HCT116 (cell line): ENCODE measurements at regions not wholly inside any gene's neighbourhood (a gene's known extent, or its start where the extent isn't known, plus 50 kb on each side); places are given as distances from the start of the nearest gene placed in this dataset.
A peak's percentile ranks its signal among the peaks of the same experiment; 100 is the strongest.

Source experiments
- ATAC-seq: fragments of 200-7000 bp; cut with Tn5 transposase; 2 replicates; pipeline ENCODE4 v1.9.1; 2020; ENCODE audit warnings: mild to moderate bottlenecking, moderate library complexity
- BruUV-seq: library from RNA; stranded (reverse); fragments of 400-500 nt; replicated peaks from 2 replicates; lab custom pipeline; 2021; lab: Mats Ljungman, UMichigan
- CTCF ChIA-PET: fragments of 300-600 bp; sonication (Branson Sonifier 250); formaldehyde crosslinking; loops from one replicate; lab custom pipeline; 2021; ENCODE audit warnings: antibody characterized with exemption; lab: Charles Lee
- POLR2A ChIA-PET: fragments of 300-600, 350-600 bp; sonication (Branson Sonifier 250); formaldehyde crosslinking; loops from one replicate; lab custom pipeline; 2021; ENCODE audit warnings: antibody characterized with exemption; lab: Charles Lee
- RAD21 ChIA-PET, 2 experiments: fragments of 300-600 bp; sonication (Branson Sonifier 250); formaldehyde crosslinking; loops; one replicate each; lab custom pipeline; 2023; ENCODE audit warnings: low total read pairs in 2 of 2; ENCODE audit not compliant: uncharacterized antibody in 2 of 2, unreplicated experiment in 2 of 2, low non-redundant PET in 1 of 2; lab: Charles Lee
- DNase-seq: peaks from one replicate; pipeline ENCODE4 v3.0.0-alpha.2; 2010; ENCODE audit warnings: low read depth, low spot score
- H2AFZ ChIP-seq: fragments of 200-600 bp; shearing (Covaris generic), sonication (generic); 2 replicates; pipeline ENCODE4 v1.6.1; 2017; ENCODE audit warnings: low read depth, mixed run types, mixed read lengths, antibody characterized with exemption, low read length; ENCODE audit not compliant: poor library complexity, severe bottlenecking
- H3K27ac ChIP-seq: 2 replicates; pipeline ENCODE4 v1.5.1; 2012; ENCODE audit warnings: low read depth, low read length
- H3K27me3 ChIP-seq: fragments of 200-600 bp; sonication (generic); 2 replicates; pipeline ENCODE4 v1.6.1; 2016; ENCODE audit warnings: mixed run types, low read length, mixed read lengths; ENCODE audit not compliant: insufficient read depth
- H3K36me3 ChIP-seq, 2 experiments: fragments of 200-500 bp in 1 of 2; fragments of 200-600 bp in 1 of 2; sonication (Bioruptor generic) in 1 of 2; sonication (generic) in 1 of 2; 2 replicates each; pipeline versions ENCODE4 v1.5.1 to v1.6.1; 2014 to 2016; ENCODE audit warnings: low read length in 2 of 2, inconsistent platforms in 1 of 2, mixed read lengths in 1 of 2, mixed run types in 1 of 2; ENCODE audit not compliant: insufficient read depth in 2 of 2, control insufficient read depth in 1 of 2
- H3K4me1 ChIP-seq, 2 experiments: fragments of 200-600 bp in 1 of 2; sonication (generic) in 1 of 2; 2 replicates each; pipeline versions ENCODE4 v1.5.1 to v1.6.1; 2012 to 2017; ENCODE audit warnings: low read length in 2 of 2, inconsistent platforms in 1 of 2, mild to moderate bottlenecking in 1 of 2, mixed read lengths in 1 of 2, mixed run types in 1 of 2, moderate library complexity in 1 of 2; ENCODE audit not compliant: insufficient read depth in 2 of 2, control insufficient read depth in 1 of 2
- H3K4me2 ChIP-seq: fragments of 200-600 bp; sonication (generic); 2 replicates; pipeline ENCODE4 v1.6.1; 2017; ENCODE audit warnings: mixed run types, low read length, mixed read lengths
- H3K4me3 ChIP-seq, 2 experiments: fragments of 200-600 bp in 1 of 2; sonication (generic) in 1 of 2; replicated peaks in 1 of 2; 2 replicates each; pipeline ENCODE4 v1.5.1; 2011 to 2016; ENCODE audit warnings: low read length in 2 of 2, control low read depth in 1 of 2, low read depth in 1 of 2, mild to moderate bottlenecking in 1 of 2, mixed read lengths in 1 of 2, mixed run types in 1 of 2
- H3K79me2 ChIP-seq: fragments of 200-600 bp; sonication (generic); 2 replicates; pipeline ENCODE4 v1.6.1; 2017; ENCODE audit warnings: mild to moderate bottlenecking, mixed run types, low read length, moderate library complexity, mixed read lengths; ENCODE audit not compliant: insufficient read depth
- H3K9ac ChIP-seq: fragments of 200-600 bp; sonication (generic); 2 replicates; pipeline ENCODE4 v1.6.1; 2016; ENCODE audit warnings: low read length, mixed read lengths
- H3K9me2 ChIP-seq: fragments of 200-600 bp; sonication (generic), shearing (Covaris generic); 2 replicates; pipeline ENCODE4 v1.6.1; 2017; ENCODE audit warnings: mixed run types, mild to moderate bottlenecking, moderate library complexity; ENCODE audit not compliant: insufficient read depth
- H3K9me3 ChIP-seq, 2 experiments: fragments of 200-500 bp in 1 of 2; fragments of 200-600 bp in 1 of 2; sonication (Bioruptor generic) in 1 of 2; sonication (generic) in 1 of 2; 2 replicates each; pipeline ENCODE4 v1.6.1; 2014 to 2017; ENCODE audit warnings: low read length in 2 of 2, mixed read lengths in 2 of 2, inconsistent platforms in 1 of 2, low read depth in 1 of 2, mild to moderate bottlenecking in 1 of 2, mixed run types in 1 of 2, moderate library complexity in 1 of 2; ENCODE audit not compliant: control insufficient read depth in 1 of 2, insufficient read depth in 1 of 2
- H4K20me1 ChIP-seq: fragments of 200-600 bp; sonication (generic), shearing (Covaris generic); 2 replicates; pipeline ENCODE4 v1.6.1; 2017; ENCODE audit warnings: mixed run types, mild to moderate bottlenecking, moderate library complexity; ENCODE audit not compliant: insufficient read depth
- CBX3 ChIP-seq: IDR thresholded peaks from 2 replicates; pipeline ENCODE4 v1.6.1; 2012; ENCODE audit warnings: low read depth
- CTCF ChIP-seq, 3 experiments: fragments of 200-600 bp in 1 of 3; sonication (generic) in 1 of 3; IDR thresholded peaks in 2 of 3; conservative IDR thresholded peaks in 1 of 3; 2 replicates each; pipeline ENCODE4 v1.5.1; 2012 to 2017; ENCODE audit warnings: low read depth in 2 of 3, low read length in 2 of 3, antibody characterized with exemption in 1 of 3, borderline replicate concordance in 1 of 3, control low read depth in 1 of 3, mild to moderate bottlenecking in 1 of 3, mixed read lengths in 1 of 3, mixed run types in 1 of 3, moderate library complexity in 1 of 3; ENCODE audit not compliant: insufficient read depth in 1 of 3
- EGR1 ChIP-seq: IDR thresholded peaks from 2 replicates; pipeline ENCODE4 v1.6.1; 2012; ENCODE audit warnings: low read depth
- ELF1 ChIP-seq: IDR thresholded peaks from 2 replicates; pipeline ENCODE4 v1.6.1; 2012; ENCODE audit warnings: low read depth, borderline replicate concordance
- FOSL1 ChIP-seq: IDR thresholded peaks from 2 replicates; pipeline ENCODE4 v1.6.1; 2012; ENCODE audit warnings: low read depth
- JUND ChIP-seq: IDR thresholded peaks from 2 replicates; pipeline ENCODE4 v1.6.1; 2012
- MAX ChIP-seq: IDR thresholded peaks from 2 replicates; pipeline ENCODE4 v1.6.1; 2012
- POLR2A ChIP-seq: IDR thresholded peaks from 2 replicates; pipeline ENCODE4 v1.7.0; 2011; ENCODE audit warnings: borderline replicate concordance; ENCODE audit not compliant: insufficient read depth, insufficient read length; ENCODE audit errors: extremely low read depth
- RAD21 ChIP-seq: IDR thresholded peaks from 2 replicates; pipeline ENCODE4 v1.6.1; 2012; ENCODE audit warnings: low read depth, mild to moderate bottlenecking
- REST ChIP-seq: IDR thresholded peaks from 2 replicates; pipeline ENCODE4 v1.6.1; 2012; ENCODE audit warnings: low read depth
- YY1 ChIP-seq: IDR thresholded peaks from 2 replicates; pipeline ENCODE4 v1.6.1; 2011; ENCODE audit warnings: low read length, low read depth, moderate library complexity, mild to moderate bottlenecking; ENCODE audit not compliant: insufficient replicate concordance; ENCODE audit errors: extremely low read depth
- ZFX ChIP-seq: fragments of 450-650 bp; IDR thresholded peaks from 2 replicates; pipeline ENCODE4 v1.6.1; 2017
- intact Hi-C: fragments of 100-400 bp; cut with micrococcal nuclease; formaldehyde crosslinking; loops from 2 replicates; pipeline ENCODE4 v1.10.0; 2022
- TF ChIP-seq, protein P1 (sequence below): IDR thresholded peaks from 2 replicates; pipeline ENCODE4 v1.6.1; 2011; ENCODE audit warnings: mild to moderate bottlenecking, low read length, moderate library complexity; ENCODE audit not compliant: insufficient replicate concordance; ENCODE audit errors: extremely low read depth

DNA sequence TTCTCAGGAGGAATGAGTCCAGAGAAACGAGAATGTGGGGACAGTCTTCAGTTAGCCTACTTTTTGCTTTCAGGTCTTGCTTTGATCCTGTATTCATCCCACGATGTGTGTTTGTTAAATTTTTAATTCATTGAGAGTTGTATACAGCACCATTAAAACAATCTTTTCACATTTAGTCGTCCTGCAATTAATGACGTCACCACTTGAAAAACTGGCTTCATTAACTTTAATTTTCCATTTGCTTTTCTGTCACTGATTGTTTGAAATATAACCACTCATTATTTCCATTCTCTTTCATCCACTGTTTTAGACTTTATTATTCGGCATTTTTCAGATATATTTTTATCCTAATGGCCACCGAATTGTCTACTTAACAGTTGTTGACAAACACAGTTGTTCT, 146.9 kb downstream of the TFEC start:
- no peaks in the 10 kb centered on the region for H3K79me2 ChIP-seq
- H3K27me3 ChIP-seq, result no peaks in the 10 kb centered on the region
- ChIA-PET CTCF (no interaction called here), POLR2A (no interaction called here), RAD21 (no interaction called here)
- ATAC-seq (no peak), DNase-seq (no peak)
- peak overlapping the region; percentile 20 for H2AFZ ChIP-seq
- no peak overlapping the region for H3K27ac ChIP-seq
- no TSS peak for BruUV-seq
- H3K9me2 ChIP-seq, result no peaks in the 10 kb centered on the region
- H3K4me1 ChIP-seq, result no peaks in the 10 kb centered on the region
- H3K36me3 ChIP-seq, result no peaks in the 10 kb centered on the region
- no peaks in the 10 kb centered on the region for H3K9me3 ChIP-seq
- H3K4me3 ChIP-seq, result no peak overlapping the region
- intact Hi-C loops, result no loop called here
- no peaks in the 10 kb centered on the region for H4K20me1 ChIP-seq
- H3K9ac ChIP-seq, result no peak overlapping the region
- no peak overlapping the region for H3K4me2 ChIP-seq
- TF ChIP-seq POLR2A (no peak), CTCF (IDR thresholded peaks at IDR 0.05 in 2 of 3, conservative IDR thresholded peaks at IDR 0.05 in 1 of 3; ENCODE audit: borderline replicate concordance in 1 of 3, insufficient read depth in 1 of 3, low read depth in 2 of 3, low read length in 2 of 3) (no peak), MAX (no peak), CBX3 (no peak), REST (no peak), YY1 (no peak), JUND (no peak), FOSL1 (no peak), RAD21 (no peak), EGR1 (no peak), ELF1 (no peak), ZFX (no peak)
- TF ChIP-seq, protein P1, sequence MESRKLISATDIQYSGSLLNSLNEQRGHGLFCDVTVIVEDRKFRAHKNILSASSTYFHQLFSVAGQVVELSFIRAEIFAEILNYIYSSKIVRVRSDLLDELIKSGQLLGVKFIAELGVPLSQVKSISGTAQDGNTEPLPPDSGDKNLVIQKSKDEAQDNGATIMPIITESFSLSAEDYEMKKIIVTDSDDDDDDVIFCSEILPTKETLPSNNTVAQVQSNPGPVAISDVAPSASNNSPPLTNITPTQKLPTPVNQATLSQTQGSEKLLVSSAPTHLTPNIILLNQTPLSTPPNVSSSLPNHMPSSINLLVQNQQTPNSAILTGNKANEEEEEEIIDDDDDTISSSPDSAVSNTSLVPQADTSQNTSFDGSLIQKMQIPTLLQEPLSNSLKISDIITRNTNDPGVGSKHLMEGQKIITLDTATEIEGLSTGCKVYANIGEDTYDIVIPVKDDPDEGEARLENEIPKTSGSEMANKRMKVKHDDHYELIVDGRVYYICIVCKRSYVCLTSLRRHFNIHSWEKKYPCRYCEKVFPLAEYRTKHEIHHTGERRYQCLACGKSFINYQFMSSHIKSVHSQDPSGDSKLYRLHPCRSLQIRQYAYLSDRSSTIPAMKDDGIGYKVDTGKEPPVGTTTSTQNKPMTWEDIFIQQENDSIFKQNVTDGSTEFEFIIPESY, result no peak
